WTC11 (cell line): ENCODE measurements at regions not wholly inside any gene's neighbourhood (a gene's known extent, or its start where the extent isn't known, plus 50 kb on each side); places are given as distances from the start of the nearest gene placed in this dataset.

ENCODE experiments used
- ATAC-seq: fragments of 200-7000 bp; cut with Tn5 transposase; 2 replicates; pipeline ENCODE4 v1.10.0; 2021; ENCODE audit warnings: mild to moderate bottlenecking, moderate library complexity
- CTCF ChIA-PET: fragments of 300-600 bp; sonication (Branson Sonifier 250); formaldehyde crosslinking; loops from one replicate; lab custom pipeline; 2021; ENCODE audit warnings: antibody characterized with exemption; lab: Charles Lee
- POLR2A ChIA-PET: fragments of 350-600 bp; sonication (Branson Sonifier 250); formaldehyde crosslinking; loops from one replicate; lab custom pipeline; 2021; ENCODE audit warnings: antibody characterized with exemption; lab: Charles Lee
- DNase-seq: peaks from one replicate; pipeline ENCODE4 v3.0.0; 2021; ENCODE audit warnings: low spot score
- H3K27ac Mint-ChIP-seq: 2 replicates; pipeline ENCODE4 v1.8.0; 2021; ENCODE audit warnings: mixed read lengths
- H3K27me3 Mint-ChIP-seq: 2 replicates; pipeline ENCODE4 v1.8.0; 2021; ENCODE audit warnings: low read depth, mild to moderate bottlenecking, moderate library complexity, mixed read lengths
- H3K36me3 Mint-ChIP-seq: 2 replicates; pipeline ENCODE4 v1.8.0; 2021; ENCODE audit warnings: mixed read lengths
- H3K4me1 Mint-ChIP-seq: 2 replicates; pipeline ENCODE4 v1.8.0; 2022; ENCODE audit warnings: mixed read lengths
- H3K4me3 Mint-ChIP-seq: 2 replicates; pipeline ENCODE4 v1.8.0; 2021; ENCODE audit warnings: mild to moderate bottlenecking, moderate library complexity, mixed read lengths
- H3K9me3 Mint-ChIP-seq: 2 replicates; pipeline ENCODE4 v1.8.0; 2021; ENCODE audit warnings: mixed read lengths
- AR ChIP-seq: fragments of 250-450 bp; sonication (Bioruptor Pico); IDR thresholded peaks from 2 replicates; pipeline ENCODE4 v1.9.0; 2021; ENCODE audit warnings: mild to moderate bottlenecking
- ATF1 ChIP-seq: sonication (generic); formaldehyde crosslinking; IDR thresholded peaks from 2 replicates; pipeline ENCODE4 v1.8.1; 2023; ENCODE audit warnings: mild to moderate bottlenecking, moderate library complexity, missing genetic modification reagents
- ATF6 ChIP-seq: sonication (generic); formaldehyde crosslinking; IDR thresholded peaks from 2 replicates; pipeline ENCODE4 v1.8.1; 2023; ENCODE audit warnings: mild to moderate bottlenecking, missing genetic modification reagents
- CREB1 ChIP-seq: sonication (generic); formaldehyde crosslinking; IDR thresholded peaks from 2 replicates; pipeline ENCODE4 v1.8.0; 2023; ENCODE audit warnings: mild to moderate bottlenecking, missing genetic modification reagents
- CTCF ChIP-seq: fragments of 200-600 bp; IDR thresholded peaks from 2 replicates; pipeline ENCODE4 v1.8.0; 2022; ENCODE audit warnings: antibody characterized with exemption
- E2F5 ChIP-seq: sonication (generic); formaldehyde crosslinking; IDR thresholded peaks from 2 replicates; pipeline ENCODE4 v1.8.1; 2022; ENCODE audit warnings: mild to moderate bottlenecking, moderate library complexity, missing genetic modification reagents
- ERG ChIP-seq: fragments of 250-450 bp; sonication (Bioruptor Pico); IDR thresholded peaks from 2 replicates; pipeline ENCODE4 v1.8.0; 2021; ENCODE audit warnings: mild to moderate bottlenecking
- FOXK1 ChIP-seq: sonication (generic); formaldehyde crosslinking; IDR thresholded peaks from 2 replicates; pipeline ENCODE4 v1.8.0; 2022; ENCODE audit warnings: mild to moderate bottlenecking, moderate library complexity, missing genetic modification reagents
- GRHL2 ChIP-seq: fragments of 250-450 bp; sonication (Bioruptor Pico); IDR thresholded peaks from 2 replicates; pipeline ENCODE4 v1.8.0; 2022; ENCODE audit warnings: mild to moderate bottlenecking, moderate library complexity; ENCODE audit not compliant: insufficient replicate concordance, severe bottlenecking
- IRF1 ChIP-seq: sonication (generic); formaldehyde crosslinking; IDR thresholded peaks from 2 replicates; pipeline ENCODE4 v1.8.0; 2023; ENCODE audit warnings: missing genetic modification reagents
- MYBL2 ChIP-seq: sonication (generic); formaldehyde crosslinking; IDR thresholded peaks from 2 replicates; pipeline ENCODE4 v1.8.1; 2023; ENCODE audit warnings: mild to moderate bottlenecking, moderate library complexity, missing genetic modification reagents
- NFYB ChIP-seq: sonication (generic); formaldehyde crosslinking; conservative IDR thresholded peaks from 2 replicates; pipeline ENCODE4 v1.8.0; 2022; ENCODE audit warnings: low read depth, missing genetic modification reagents
- RELA ChIP-seq: sonication (generic); formaldehyde crosslinking; IDR thresholded peaks from 2 replicates; pipeline ENCODE4 v1.8.1; 2022; ENCODE audit warnings: missing genetic modification reagents, mild to moderate bottlenecking, borderline replicate concordance
- RORB ChIP-seq: fragments of 250-450 bp; sonication (Bioruptor Pico); IDR thresholded peaks from 2 replicates; pipeline ENCODE4 v1.9.0; 2021; ENCODE audit warnings: mild to moderate bottlenecking
- SMAD3 ChIP-seq: sonication (generic); formaldehyde crosslinking; IDR thresholded peaks from 2 replicates; pipeline ENCODE4 v1.8.0; 2022; ENCODE audit warnings: missing genetic modification reagents, mild to moderate bottlenecking, borderline replicate concordance
- SOX15 ChIP-seq: fragments of 250-450 bp; sonication (Bioruptor Pico); IDR thresholded peaks from 2 replicates; pipeline ENCODE4 v1.9.0; 2021; ENCODE audit warnings: mild to moderate bottlenecking
- TEAD1 ChIP-seq: sonication (generic); formaldehyde crosslinking; IDR thresholded peaks from 2 replicates; pipeline ENCODE4 v1.8.0; 2022; ENCODE audit warnings: mild to moderate bottlenecking, missing genetic modification reagents
- ZNF138 ChIP-seq: sonication (generic); formaldehyde crosslinking; conservative IDR thresholded peaks from 2 replicates; pipeline ENCODE4 v1.8.1; 2022; ENCODE audit warnings: mild to moderate bottlenecking, moderate library complexity, missing genetic modification reagents

- ChIA-PET POLR2A (no interaction called here), CTCF (no interaction called here)
- no peak for TF ChIP-seq ATF1 (CRISPR knock-in tag)
- TF ChIP-seq ERG, result no peak
- TF ChIP-seq IRF1 (CRISPR knock-in tag), result no peak
- no peak for TF ChIP-seq ZNF138
- no peak for TF ChIP-seq RORB
- TF ChIP-seq GRHL2 (CRISPR knock-in tag), result no peak
- TF ChIP-seq ATF6 (CRISPR knock-in tag), result no peak
- TF ChIP-seq E2F5 (CRISPR knock-in tag), result no peak
- TF ChIP-seq CREB1 (CRISPR knock-in tag), result no peak
- TF ChIP-seq AR, result no peak
- no peak overlapping the region for H3K4me3 Mint-ChIP-seq
- H3K36me3 Mint-ChIP-seq, result peaks cover 65% of the 10 kb centered on the region
- peaks cover 11% of the 10 kb centered on the region for H3K27me3 Mint-ChIP-seq
- no peak overlapping the region for H3K27ac Mint-ChIP-seq
- no peak for ATAC-seq
- no peaks in the 10 kb centered on the region for H3K4me1 Mint-ChIP-seq
- peaks cover 89% of the 10 kb centered on the region for H3K9me3 Mint-ChIP-seq
- DNase-seq, result no peak
Observed at GRCh38 chr10:130607366-130607765, 471.2 kb downstream of the GLRX3 start.

- peaks cover 2% of the 10 kb centered on the region for H3K27me3 Mint-ChIP-seq
- TF ChIP-seq ATF6 (CRISPR knock-in tag) (no peak), TEAD1 (CRISPR knock-in tag) (no peak), CTCF (no peak), ATF1 (CRISPR knock-in tag) (no peak), RELA (CRISPR knock-in tag) (no peak), MYBL2 (CRISPR knock-in tag) (no peak), SOX15 (CRISPR knock-in tag) (no peak), NFYB (CRISPR knock-in tag) (no peak), FOXK1 (CRISPR knock-in tag) (no peak), SMAD3 (CRISPR knock-in tag) (no peak)
- DNase-seq (no peak), ATAC-seq (no peak)
- no peak overlapping the region for H3K27ac Mint-ChIP-seq
- no peak overlapping the region for H3K4me3 Mint-ChIP-seq
- POLR2A ChIA-PET, result no interaction called here
- peaks cover 60% of the 10 kb centered on the region for H3K36me3 Mint-ChIP-seq
- no peaks in the 10 kb centered on the region for H3K4me1 Mint-ChIP-seq
- CTCF ChIA-PET, result no interaction called here
- peaks cover 84% of the 10 kb centered on the region for H3K9me3 Mint-ChIP-seq
Observed at GRCh38 chr10:130611239-130611638, 475.0 kb downstream of the GLRX3 start.
